ENCODE measurements at regions not wholly inside any gene's neighbourhood (a gene's known extent, or its start where the extent isn't known, plus 50 kb on each side); places are given as distances from the start of the nearest gene placed in this dataset.

DNA sequence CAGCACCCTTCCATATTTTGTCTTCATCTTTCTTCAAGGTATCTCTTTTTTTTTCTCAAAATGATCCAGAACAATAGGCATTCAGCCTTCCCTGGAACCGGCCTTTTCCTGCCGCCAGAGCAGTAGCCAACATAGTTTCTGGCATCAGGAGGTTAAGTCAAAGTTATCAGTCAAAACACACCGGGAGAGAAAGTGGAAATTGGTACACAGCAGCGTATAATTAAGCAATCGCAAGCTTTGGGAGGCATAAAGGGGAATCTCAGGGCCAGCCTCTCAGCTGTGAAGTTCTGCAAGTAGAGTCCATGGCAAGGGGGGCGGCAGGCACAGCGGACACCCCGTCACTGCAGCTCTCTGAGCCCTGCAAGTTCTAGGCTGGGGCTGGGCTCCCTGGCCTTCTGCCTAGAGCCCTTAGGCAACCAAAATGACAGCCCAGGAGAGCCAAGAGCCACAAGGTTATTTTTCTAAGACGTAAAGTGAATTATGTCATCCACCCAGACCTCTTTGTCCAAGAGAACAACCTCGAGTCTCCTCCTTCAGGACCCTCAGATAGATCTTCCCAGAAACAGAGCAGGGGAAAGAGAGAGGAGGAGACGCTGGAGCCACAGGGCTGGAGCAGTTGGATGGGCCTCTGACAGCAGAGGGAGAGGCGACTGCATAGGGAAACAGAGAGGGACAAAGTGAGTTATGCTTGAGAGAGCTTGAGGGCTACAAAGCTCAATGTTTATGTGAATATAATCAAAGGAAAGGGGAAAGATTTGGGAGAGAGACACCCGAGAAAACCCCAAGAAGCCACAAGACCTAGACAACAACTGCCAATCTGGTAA, 114.7 kb downstream of the BCL2L11 start:
- H2BK5ac ChIP-seq (ENCODE audit: insufficient read length, low read length), result no peak overlapping the region
- H3K4me2 ChIP-seq (ENCODE audit: insufficient read depth, insufficient read length, low read length), result no peak overlapping the region
- no peak overlapping the region for H4K5ac ChIP-seq (ENCODE audit: insufficient read length, low read depth, low read length)
- TF ChIP-seq, protein P1, sequence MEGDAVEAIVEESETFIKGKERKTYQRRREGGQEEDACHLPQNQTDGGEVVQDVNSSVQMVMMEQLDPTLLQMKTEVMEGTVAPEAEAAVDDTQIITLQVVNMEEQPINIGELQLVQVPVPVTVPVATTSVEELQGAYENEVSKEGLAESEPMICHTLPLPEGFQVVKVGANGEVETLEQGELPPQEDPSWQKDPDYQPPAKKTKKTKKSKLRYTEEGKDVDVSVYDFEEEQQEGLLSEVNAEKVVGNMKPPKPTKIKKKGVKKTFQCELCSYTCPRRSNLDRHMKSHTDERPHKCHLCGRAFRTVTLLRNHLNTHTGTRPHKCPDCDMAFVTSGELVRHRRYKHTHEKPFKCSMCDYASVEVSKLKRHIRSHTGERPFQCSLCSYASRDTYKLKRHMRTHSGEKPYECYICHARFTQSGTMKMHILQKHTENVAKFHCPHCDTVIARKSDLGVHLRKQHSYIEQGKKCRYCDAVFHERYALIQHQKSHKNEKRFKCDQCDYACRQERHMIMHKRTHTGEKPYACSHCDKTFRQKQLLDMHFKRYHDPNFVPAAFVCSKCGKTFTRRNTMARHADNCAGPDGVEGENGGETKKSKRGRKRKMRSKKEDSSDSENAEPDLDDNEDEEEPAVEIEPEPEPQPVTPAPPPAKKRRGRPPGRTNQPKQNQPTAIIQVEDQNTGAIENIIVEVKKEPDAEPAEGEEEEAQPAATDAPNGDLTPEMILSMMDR (conservative IDR thresholded peaks at IDR 0.05), result no peak
- no peaks in the 10 kb centered on the region for H3K79me1 ChIP-seq (ENCODE audit: insufficient read depth, low read depth, low read length, poor library complexity, severe bottlenecking)
- Mint-ChIP-seq H3K4me3 (no peak overlapping the region), H3K27ac (no peak overlapping the region), H3K36me3 (ENCODE audit: insufficient read depth in 1 of 3, low read depth in 3 of 3) (peaks cover 0 to 16% (median 4%) of the 10 kb centered on the region in 3 experiments; a peak in 5 of 7 replicates), H3K4me1 (no peaks in the 10 kb centered on the region), H3K9me3 (peaks cover 16 to 22% of the 10 kb centered on the region in 2 experiments), H3K27me3 (ENCODE audit: low read depth) (peaks cover 10% of the 10 kb centered on the region)
- no peaks in the 10 kb centered on the region for H3K23me2 ChIP-seq (ENCODE audit: insufficient read length, low read depth, low read length, poor library complexity, severe bottlenecking)
- no peaks in the 10 kb centered on the region for H3K4me1 ChIP-seq (ENCODE audit: insufficient read depth, low read length)
- no peak overlapping the region for H4K8ac ChIP-seq (replicated peaks; ENCODE audit: insufficient read length, low read depth, low read length)
- no peak overlapping the region for H3K23ac ChIP-seq (ENCODE audit: insufficient read length, low read depth, low read length)
- no CpG with 5 or more reads among the region's 13 CpGs for whole genome bisulfite sequencing (ENCODE audit: extremely low coverage, insufficient read length, low lambda C conversion rate)
- no peak overlapping the region for H4K91ac ChIP-seq (ENCODE audit: insufficient read length, low read depth, low read length)
- no peaks in the 10 kb centered on the region for H4K20me1 ChIP-seq (ENCODE audit: control insufficient read depth, insufficient read depth, insufficient read length)
- H2BK12ac ChIP-seq (ENCODE audit: insufficient read length, low read depth, low read length), result no peak overlapping the region
- no peak overlapping the region for H2BK15ac ChIP-seq (ENCODE audit: low read depth, low read length)
- H3K79me2 ChIP-seq (ENCODE audit: insufficient read depth, low read length), result no peaks in the 10 kb centered on the region
- H3K56ac ChIP-seq (ENCODE audit: insufficient read length, low read depth, low read length), result no peak overlapping the region
- H3K27ac ChIP-seq (ENCODE audit: insufficient read length, low read depth, low read length), result no peak overlapping the region
- DNase-seq, result no peak
- no peak overlapping the region for H2AFZ ChIP-seq (ENCODE audit: low read length)
- H2BK120ac ChIP-seq (ENCODE audit: low read depth, low read length, poor library complexity, severe bottlenecking), result no peak overlapping the region
- H3K9ac ChIP-seq (ENCODE audit: extremely low read depth, insufficient read length, low read length), result no peak overlapping the region
- no peak overlapping the region for H3K14ac ChIP-seq (ENCODE audit: insufficient read depth, low read length)
- no peaks in the 10 kb centered on the region for H3K27me3 ChIP-seq (ENCODE audit: insufficient read depth, low read length)
- H3K18ac ChIP-seq (ENCODE audit: insufficient read length, low read depth, low read length), result no peak overlapping the region
- H3K4ac ChIP-seq (ENCODE audit: low read depth, low read length), result no peak overlapping the region
- no peaks in the 10 kb centered on the region for H3K9me3 ChIP-seq (ENCODE audit: control insufficient read depth, low read depth, low read length)
- H3T11ph ChIP-seq (ENCODE audit: low read length), result no peak overlapping the region
- no peak overlapping the region for H2AK5ac ChIP-seq (ENCODE audit: insufficient read length, low read length)
- no peak overlapping the region for H2BK20ac ChIP-seq (ENCODE audit: low read depth, low read length, poor library complexity, severe bottlenecking)

Data from H9 (cell line).